ENCODE measurements at regions not wholly inside any gene's neighbourhood (a gene's known extent, or its start where the extent isn't known, plus 50 kb on each side); places are given as distances from the start of the nearest gene placed in this dataset.

GRCh38 chr20:22931653-22932608, 103.2 kb upstream of the SSTR4 start:
- TF ChIP-seq EZH2 (IDR thresholded peaks at IDR 0.05; ENCODE audit: borderline replicate concordance) (no peak), CTCF (IDR thresholded peaks at IDR 0.05; ENCODE audit: poor library complexity) (no peak)

Data from hepatocyte (in vitro differentiated cells).